ENCODE measurements at regions not wholly inside any gene's neighbourhood (a gene's known extent, or its start where the extent isn't known, plus 50 kb on each side); places are given as distances from the start of the nearest gene placed in this dataset.

DNA sequence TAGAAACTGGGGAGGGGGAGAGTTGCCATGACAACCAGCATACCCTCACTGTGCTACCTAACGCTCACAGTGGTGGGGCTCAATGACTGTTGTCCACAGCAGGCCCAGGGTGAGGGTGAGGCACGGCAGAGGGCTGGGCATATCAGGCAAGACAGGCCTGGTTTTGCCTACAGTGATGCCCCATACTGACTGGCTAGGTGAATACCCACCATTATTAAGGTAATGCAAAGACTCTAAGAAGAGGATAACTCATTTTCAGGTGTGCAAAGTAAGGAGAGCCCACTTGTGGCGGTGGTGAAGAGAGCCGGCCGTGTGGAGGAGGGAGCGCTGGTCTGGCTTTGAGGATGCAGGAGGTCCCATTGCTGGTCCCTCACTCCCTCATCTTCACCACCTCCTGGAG lies 422.3 kb downstream of the FUT8 start:
- TF ChIP-seq, protein P1, sequence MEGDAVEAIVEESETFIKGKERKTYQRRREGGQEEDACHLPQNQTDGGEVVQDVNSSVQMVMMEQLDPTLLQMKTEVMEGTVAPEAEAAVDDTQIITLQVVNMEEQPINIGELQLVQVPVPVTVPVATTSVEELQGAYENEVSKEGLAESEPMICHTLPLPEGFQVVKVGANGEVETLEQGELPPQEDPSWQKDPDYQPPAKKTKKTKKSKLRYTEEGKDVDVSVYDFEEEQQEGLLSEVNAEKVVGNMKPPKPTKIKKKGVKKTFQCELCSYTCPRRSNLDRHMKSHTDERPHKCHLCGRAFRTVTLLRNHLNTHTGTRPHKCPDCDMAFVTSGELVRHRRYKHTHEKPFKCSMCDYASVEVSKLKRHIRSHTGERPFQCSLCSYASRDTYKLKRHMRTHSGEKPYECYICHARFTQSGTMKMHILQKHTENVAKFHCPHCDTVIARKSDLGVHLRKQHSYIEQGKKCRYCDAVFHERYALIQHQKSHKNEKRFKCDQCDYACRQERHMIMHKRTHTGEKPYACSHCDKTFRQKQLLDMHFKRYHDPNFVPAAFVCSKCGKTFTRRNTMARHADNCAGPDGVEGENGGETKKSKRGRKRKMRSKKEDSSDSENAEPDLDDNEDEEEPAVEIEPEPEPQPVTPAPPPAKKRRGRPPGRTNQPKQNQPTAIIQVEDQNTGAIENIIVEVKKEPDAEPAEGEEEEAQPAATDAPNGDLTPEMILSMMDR (IDR thresholded peaks at IDR 0.05; ENCODE audit: insufficient read depth, low read length, poor library complexity, severe bottlenecking): no peak
- TF ChIP-seq EZH2phosphoT487 (conservative IDR thresholded peaks at IDR 0.05; ENCODE audit: low read length): no peak

Data from SU-DHL-6 (cell line).